GOT3 (cell line): ENCODE measurements at regions not wholly inside any gene's neighbourhood (a gene's known extent, or its start where the extent isn't known, plus 50 kb on each side); places are given as distances from the start of the nearest gene placed in this dataset.

Experiments used
- DNase-seq: peaks from one replicate; lab custom pipeline; 2025; ENCODE audit warnings: mixed read lengths; lab: John Stamatoyannopoulos, UW

- DNase-seq, result no peak
These were observed 484.8 kb upstream of the GRIA1 start for GRCh38 chr5:153005711-153006110.

GRCh38 chr5:153006681-153007080 lies 483.8 kb upstream of the GRIA1 start:
- no peak for DNase-seq

DNA sequence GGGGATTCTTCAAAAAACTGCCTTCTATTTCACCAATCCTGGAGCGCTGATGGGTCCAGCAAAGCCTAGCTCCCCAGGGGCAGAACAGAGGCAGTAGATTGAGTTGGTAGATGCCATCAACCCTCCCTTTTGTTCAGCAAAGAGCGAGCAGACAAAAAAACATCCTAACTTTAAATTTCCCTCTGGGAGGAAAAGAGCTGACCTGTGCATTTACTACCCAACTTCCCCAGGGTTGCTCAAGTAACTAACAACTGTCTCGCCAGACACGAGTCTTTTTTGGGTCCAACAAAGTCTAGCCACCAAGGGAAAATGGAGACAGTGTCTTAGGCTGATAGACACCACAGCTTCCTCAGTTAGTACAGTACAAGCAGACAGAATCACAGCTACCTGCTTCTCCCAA lies 476.3 kb upstream of the GRIA1 start:
- no peak for DNase-seq

- DNase-seq, result no peak
These were observed 472.3 kb upstream of the GRIA1 start for GRCh38 chr5:153018121-153018520.

DNA sequence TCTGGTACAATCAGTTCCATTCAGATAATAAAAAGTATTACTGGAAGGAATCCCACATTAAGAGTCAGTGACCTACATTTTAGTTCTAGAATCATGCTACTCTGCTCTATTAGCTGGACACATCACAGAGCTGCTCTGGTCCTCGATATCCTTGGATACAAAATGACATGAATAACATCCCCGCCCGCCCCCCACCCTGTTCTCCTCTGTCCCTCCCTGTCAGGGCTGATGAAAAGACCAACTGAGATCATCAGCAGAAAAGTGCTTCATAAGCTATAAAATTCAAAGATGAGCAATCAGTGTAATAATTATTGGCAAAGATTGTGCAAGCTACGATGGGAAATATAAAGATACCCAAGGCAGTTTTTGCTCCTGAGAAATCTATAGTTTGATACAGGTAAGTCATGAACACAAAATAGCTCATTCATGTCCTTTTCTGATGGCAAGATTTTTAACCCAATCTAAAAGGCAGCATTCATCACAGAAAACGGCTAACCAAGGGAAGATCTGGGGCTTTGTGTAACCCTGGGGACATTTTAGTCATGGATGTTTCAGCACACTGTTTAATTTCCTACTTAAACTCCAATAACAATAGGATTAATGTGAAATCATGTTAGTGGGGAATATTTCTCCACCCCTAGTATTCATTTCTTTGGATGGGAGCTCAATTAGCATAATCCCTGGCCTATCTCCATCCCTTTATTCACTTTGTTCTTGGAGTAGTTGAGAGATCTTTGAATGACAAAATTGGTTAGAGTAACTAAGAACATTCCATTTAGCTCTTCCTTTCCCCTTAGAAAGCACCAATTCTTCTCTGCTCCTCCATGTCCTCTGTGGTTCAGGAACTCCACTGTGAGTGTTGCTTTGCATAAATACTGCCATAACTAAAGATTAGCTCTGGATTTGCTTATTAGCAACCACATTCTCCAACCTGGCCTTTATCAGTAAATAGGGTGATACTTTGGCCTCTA lies 459.4 kb upstream of the GRIA1 start:
- no peak for DNase-seq

GRCh38 chr5:153039501-153039900 lies 451.0 kb upstream of the GRIA1 start:
- DNase-seq, result no peak

DNA sequence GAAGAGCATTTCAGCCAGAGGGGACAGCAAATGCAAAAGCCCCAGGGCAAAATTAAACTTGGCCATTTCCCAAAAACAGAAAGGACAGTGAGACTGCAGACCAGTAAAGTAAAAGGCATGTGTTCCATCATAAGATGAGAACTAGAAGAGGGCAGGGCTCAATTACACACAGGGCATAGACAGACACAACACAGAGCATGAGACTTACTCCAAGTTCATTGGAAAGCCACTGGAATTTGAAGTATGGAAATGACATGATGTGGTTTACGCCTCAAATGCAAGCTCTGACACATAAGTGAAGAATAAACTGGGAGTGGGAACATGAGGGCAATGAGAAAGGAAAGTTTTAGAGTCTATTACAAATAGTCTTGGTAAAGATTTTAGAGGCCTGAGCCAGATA lies 446.6 kb upstream of the GRIA1 start:
- no peak for DNase-seq

DNA sequence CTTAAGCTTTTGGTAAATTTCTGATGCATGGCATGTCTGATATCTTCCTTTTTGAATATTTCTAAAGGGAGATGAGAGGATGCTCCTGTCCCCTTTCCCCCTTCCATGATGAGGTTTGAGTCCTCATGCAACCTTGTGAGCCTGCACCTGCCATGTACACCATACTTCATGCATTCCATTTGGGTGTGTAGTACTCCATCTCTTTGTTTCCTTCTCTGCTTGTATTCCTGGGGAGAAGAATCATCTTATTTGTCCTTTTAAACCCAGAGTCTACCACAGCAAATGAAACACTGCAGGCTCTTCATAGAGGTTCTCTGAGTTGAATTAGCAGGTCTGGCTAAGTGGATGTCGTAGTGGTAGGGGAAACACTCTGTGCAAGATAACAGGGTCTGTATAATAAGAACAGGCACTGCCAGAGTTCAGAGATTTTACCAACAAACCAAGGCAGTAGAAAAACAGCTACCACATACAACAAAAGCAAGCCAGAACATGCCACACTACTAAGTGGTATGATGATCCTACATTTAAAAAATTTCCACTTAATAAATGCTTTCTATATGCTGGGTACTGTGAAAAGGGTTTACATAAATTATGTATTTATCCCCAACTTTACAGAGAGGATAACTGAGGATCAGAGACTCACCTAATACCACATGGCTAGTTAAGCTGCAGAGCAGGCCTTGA lies 439.8 kb upstream of the GRIA1 start:
- DNase-seq, result no peak

DNA sequence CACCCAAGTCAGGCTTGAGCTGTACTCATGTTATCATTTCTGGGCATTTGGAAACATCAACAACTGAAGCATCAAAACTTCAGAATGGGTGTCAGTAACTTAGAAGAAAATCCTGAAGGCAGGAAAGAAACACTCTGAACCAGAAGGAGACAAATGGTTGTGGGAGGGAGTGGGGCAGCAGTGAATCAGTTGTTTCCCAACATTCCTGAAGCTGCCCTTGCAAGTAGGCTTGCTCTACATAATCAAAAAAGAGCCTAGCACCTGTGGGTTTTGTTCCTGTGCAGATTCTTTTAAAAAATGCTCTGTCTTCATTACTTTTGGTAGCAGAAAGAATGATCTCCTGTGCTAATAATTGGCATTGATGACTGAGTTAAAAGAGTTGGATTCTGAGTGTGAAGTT lies 424.2 kb upstream of the GRIA1 start:
- DNase-seq, result no peak

GRCh38 chr5:153067869-153068268 lies 422.6 kb upstream of the GRIA1 start:
- DNase-seq, result no peak

DNA sequence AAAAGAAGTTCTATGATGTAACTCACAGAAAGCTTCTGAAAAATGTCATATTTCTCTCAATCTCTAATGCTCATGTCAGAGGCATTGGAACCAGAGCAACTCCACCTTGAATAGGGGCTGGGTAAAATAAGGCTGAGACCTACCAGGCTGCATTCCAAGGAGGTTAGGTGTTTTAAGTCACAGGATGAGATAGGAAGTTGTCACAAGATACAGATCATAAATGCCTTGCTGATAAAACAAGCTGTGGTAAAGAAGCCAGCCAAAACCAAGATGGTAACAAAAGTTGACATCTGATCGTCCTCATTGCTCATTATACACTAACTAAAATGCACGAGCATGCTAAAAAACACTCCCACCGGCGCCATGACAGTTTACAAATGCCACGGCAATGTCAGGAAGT lies 411.1 kb upstream of the GRIA1 start:
- no peak for DNase-seq

DNA sequence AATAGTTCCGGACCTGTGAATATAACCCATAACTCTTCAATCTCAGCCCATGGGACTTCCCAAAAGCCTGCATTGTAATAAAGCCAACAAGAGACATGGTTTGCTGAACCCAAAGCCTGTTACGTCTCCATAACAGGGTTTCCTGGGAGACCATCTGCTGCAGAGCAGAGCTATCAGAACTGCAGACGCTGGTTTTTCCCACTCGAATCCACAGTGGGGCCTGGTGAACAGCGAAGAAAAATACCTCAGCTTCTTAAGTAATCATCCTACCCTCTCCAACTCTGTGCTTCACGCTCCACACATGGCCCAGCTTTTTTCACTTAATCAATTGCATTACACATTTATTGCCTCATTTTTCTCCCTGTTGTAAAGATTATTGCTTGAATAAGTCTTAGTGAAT lies 409.5 kb upstream of the GRIA1 start:
- no peak for DNase-seq

- no peak for DNase-seq
These were observed 409.1 kb upstream of the GRIA1 start for GRCh38 chr5:153081385-153081784.

DNA sequence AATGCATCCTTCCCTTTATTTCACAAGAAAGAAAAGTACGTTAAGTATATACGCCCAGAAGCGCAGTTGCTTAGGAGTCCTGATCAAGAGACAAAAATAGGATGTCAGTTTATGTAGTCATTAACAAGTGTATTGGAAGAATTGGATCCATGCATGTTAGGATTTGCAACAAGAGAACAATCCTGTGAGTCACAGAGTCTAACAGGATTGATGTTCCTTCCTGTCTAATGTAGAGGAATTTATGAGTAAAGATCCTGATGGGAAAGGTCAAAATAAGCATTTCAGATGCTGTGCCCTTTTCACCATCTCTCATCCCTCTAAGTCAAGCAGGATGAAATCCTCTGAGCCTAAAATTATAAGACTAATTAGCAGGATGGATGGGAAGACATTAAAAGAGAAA lies 406.0 kb upstream of the GRIA1 start:
- DNase-seq, result no peak

DNA sequence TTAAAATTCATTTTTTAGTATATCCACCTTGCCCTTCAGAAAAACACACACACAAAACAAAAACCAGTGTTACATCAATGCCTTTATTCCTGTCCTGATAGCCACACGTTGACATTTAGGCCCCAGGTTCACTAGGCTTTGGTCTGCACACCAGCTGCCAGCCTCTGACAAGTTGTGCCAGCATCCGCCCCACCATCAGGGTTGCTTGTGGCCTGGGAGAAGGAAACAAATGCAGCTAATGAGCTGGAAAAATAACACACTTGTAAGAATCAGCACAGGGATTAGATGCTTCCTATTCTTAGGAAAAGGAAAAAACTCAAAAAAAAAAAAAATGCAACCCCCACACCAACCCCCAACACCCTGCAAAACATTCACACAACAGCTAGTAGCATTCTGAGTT lies 404.0 kb upstream of the GRIA1 start:
- DNase-seq, result no peak

DNA sequence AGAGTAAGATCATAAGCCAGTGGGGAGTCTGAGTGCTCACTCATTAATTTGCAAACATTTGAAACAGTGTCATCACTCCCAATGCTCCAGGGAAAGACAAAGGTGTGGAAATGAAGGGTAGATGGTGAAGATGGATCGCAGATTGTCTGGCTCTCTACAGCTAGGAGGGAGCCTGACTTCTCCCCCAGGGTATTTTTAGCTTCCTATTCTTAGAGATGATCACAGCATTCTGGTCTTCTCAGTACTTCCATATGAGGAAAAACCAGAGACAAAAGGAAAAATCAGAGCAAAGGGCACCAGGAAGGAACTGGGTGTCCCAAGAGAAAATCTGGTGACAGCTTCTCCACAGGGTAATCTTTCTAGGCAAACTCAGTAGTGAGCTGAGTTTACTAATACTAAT lies 401.9 kb upstream of the GRIA1 start:
- DNase-seq, result no peak

DNA sequence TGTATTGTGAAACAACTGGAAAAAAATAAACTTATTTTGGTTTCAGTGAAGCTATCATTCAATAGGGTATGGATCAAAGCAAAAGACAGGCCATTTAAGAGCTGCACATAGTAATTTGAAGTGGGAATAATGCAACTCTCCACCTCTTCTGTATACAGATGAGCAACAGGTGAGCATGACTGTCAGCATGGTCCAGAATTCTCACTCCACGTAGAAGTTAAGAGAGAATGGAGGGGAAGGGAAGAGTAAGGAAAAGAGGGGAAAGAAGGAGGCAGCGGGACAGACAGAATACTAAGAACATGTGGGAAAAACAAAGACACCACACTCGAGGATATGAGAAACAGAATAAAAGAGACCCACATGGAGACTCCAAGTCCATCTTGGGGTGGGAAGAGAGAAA lies 396.1 kb upstream of the GRIA1 start:
- DNase-seq, result no peak

DNA sequence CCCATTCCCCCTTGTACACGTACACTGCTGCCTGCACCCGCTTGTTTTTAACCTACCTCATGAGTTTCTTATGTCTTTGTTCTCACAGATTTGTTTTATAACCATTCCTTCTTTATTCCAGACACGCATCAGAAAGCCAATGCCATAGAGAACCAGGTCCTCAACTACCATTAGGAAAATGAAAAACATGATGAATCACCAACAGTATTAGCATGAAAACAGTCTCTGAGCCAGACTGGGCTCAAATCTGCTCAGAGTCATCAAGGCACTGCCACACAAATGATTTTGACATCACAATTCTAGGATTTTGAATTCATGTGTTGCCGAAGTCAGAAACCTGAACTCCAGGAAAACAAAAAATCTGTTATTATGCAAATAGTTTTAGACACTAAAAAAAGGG lies 394.1 kb upstream of the GRIA1 start:
- no peak for DNase-seq

DNA sequence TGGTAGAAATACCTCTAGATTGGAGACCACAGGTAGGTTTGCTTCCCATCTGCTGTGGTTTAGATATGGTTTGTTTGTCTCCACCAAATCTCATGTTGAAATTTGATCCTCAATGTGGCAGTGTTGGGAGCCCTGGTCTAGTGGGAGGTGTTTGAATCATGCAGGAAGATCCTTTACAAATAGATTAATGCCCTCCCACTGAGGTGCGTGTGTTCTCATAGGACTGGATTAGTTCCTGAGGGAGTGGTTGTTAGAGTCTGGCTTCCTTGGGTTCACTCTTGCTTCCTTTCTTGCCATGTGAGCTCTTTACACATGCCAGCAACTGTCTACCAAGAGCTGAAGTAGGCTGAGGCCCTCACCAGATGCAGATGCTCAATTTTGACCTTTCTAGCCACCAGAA lies 391.1 kb upstream of the GRIA1 start:
- DNase-seq, result no peak

DNA sequence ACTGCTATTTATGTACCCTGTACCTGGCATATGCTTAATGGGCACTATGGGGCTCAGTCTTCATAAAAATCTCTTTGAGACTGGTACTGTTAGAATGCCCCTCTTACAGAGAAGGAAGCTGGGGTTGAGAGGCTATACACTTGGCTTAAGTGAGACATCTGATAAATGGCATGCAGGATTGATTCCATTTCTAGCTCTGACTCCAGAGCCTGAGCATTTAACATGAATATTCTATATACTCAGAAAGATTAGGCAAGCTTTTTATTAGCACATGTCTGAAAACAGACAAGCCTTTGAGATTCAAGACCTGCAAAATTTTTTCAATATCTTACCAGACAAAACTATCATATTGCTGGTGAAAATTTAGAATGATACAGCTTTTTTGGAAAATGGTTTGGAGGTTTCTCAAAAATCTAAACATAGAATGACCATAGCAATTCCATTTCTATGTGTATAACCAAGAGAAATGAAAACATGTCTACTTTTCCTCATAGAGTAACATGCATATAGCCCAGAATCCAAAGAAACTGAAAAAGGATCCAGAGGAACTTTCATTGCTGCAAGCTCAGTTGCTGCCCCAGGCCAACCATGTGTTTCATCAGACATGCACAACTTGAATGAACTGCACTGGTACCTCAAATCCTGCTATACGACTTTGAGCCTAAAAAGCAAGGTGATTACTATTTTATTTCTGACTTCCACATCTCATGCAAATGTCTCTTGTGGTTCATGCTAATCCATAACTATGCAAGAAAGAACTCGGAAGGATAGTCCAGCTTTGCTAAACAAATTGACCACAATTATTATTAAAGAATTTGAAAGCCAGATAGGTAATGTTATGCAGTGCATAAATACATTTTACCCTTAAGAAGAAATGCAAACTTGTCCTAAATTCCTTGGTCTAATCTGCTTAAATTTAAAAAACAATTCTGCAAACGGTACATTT lies 389.0 kb upstream of the GRIA1 start:
- DNase-seq, result no peak

DNA sequence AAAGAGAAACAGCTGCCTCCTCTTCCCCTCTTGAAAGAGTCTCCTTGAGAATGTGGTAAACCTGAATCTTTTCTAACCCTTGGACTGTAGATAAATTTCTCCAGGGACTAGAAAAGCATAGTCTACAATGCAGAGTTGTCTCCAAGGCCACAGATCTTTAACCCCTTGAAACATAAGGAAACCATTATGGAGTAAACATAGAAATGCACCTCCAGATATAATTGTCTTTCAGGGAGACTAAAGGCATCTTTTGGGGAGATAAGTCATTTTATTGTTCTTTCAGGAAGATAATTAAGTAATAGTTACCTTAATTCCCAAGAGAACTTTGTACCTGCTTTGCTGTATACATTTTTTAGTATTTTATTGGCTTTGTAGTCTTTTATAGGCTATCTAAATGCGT lies 373.6 kb upstream of the GRIA1 start:
- DNase-seq, result no peak

- DNase-seq, result no peak
These were observed 372.5 kb upstream of the GRIA1 start for GRCh38 chr5:153118018-153118417.
